CD4-positive, alpha-beta T cell treated with Interleukin-17A for 1 hour (primary cell): ENCODE measurements at regions not wholly inside any gene's neighbourhood (a gene's known extent, or its start where the extent isn't known, plus 50 kb on each side); places are given as distances from the start of the nearest gene placed in this dataset.

Experiments
- DNase-seq: peaks from one replicate; pipeline ENCODE4 v3.0.0-alpha.2; 2020

DNA sequence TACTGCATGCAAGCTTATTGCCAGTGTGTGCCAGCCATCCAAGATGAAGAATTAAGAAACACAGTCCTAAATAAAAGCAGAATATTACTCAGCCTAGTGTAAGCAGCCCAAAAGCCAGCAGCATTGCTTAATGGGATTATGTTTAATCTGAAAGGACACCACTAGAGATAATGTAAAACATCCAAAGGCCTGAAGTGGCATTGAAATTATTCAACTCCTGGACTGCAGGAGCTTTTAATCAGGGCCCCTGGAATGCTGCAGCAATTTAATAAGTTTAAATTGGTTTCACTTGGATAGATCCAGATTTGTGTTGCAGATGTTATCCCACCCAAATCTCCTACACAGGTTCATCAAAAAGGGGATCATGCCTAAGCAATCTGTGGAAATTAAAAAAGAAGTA lies 193.0 kb downstream of the C12orf50 start:
- DNase-seq, result no peak

GRCh38 chr12:87828382-87828973 lies 200.7 kb downstream of the C12orf50 start:
- no peak for DNase-seq

DNA sequence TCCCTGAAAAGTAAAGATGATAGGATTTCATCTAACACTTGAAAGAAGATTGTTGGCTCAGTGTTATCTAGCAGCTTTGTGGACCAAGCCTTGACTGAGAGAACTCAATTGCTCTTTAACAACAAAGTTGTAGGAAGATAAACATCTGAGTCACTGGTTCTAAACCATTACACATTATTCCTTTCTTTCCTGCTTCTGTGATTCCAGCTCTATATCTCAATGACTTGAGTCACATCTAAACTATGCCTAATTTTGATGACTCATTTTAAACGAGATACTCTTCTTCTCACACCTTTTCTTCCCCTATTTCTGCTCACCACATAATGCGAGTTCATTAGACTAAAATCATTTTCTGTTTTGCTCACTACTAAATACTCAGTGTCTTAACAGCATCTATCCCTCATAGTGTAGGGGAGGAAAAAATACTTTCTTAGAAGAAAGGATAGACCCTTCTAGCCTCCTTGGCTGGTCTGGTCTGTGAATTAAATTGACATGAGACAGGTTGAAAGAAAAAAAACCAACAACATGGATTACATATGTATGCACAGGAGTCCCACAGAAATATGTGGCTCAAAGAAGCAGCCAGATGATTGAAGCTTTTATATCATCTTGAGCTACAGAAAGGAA lies 201.4 kb downstream of the C12orf50 start:
- no peak for DNase-seq

GRCh38 chr12:87822923-87823322 lies 206.3 kb downstream of the C12orf50 start:
- no peak for DNase-seq

DNA sequence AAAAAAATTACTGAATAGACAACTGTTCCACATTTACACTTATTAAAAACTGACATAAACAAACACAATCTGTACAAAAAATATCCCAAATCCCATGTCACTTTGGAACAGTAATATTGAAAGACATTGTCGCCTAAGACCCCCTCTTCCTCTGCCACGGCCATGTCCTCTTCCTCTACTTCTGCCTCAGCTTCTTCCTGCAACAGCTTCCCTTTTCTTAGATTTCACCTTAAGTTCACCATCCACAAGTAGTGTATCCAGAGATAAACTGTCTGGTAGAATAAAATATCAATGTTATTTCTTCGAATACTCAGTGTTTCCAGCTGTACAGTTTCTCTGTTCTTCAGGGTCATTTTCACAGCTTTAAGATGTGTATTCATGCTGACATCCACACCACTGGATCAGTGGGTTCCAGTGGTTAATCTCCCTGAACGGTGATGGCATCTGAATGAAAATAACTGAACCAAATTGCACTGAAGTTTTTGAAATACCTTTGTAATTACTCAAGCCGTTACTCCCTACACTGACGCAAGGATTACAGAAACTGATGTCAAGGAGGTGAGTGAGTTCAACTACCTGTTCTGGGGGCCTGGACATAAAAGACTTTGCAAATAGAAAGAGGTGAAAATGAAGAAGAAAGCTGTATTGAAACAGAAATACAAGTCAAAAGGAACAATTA lies 208.5 kb downstream of the C12orf50 start:
- DNase-seq, result no peak

DNA sequence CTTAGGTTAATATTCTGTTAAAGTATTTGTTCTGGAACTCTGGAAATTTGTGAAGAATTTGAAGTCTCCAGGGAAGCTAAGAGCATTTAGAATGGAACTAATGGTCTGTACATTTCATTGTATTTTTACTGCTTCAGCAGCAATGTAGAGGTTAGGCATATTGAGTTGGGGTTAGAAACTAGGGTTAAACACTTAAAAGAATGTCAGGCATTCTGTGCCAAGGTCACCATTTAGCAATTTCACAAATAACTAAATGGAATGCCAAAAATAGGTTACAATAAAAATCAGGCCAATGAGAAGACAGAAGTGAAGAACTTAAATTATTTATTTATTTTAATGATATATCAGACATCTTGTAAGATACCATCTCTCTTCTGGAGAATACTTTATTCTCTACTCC lies 210.8 kb downstream of the C12orf50 start:
- DNase-seq, result no peak

GRCh38 chr12:87815771-87816585 lies 213.2 kb downstream of the C12orf50 start:
- no peak for DNase-seq

DNA sequence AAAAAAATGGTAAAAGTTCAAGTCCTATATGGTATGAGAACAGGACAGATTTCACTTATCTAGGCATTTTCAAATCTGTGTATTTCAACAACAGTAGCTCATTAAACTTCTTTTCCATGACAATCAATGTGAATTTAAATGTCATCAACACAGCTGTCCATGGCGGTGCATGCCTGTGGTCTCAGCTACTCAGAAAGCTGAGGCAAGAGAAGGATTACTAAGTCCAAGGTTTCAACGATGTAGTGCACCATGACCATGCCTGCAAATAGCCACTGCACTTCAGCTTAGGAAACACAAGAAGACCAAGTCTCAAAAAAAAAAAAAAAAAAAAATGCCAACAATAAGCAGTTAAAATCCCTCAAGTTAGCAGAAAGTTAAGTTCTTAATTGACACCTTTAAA lies 214.6 kb downstream of the C12orf50 start:
- DNase-seq, result no peak

GRCh38 chr12:87813476-87814234 lies 215.5 kb downstream of the C12orf50 start:
- no peak for DNase-seq

- no peak for DNase-seq
Measured at GRCh38 chr12:87812681-87813080, 216.5 kb downstream of the C12orf50 start.

DNA sequence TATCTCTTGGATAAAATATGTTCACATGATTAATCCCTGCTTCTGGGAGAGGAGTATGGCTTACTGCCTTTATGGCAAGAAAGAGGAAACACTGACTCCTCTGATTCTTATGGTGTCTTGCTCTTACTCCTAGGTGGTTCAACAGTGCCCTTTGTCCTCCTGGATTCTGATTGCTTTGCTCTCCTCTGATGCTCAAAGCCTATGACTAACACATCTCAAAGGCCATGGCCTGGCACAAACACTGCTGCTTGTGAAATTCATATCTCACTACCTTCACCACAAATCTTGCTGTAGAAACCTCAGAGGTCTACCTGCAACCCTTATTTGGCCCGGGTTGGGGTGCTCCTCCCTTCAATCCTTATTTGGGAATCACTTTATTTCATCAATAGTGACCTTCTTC lies 217.2 kb downstream of the C12orf50 start:
- no peak for DNase-seq

- DNase-seq, result no peak
Measured at GRCh38 chr12:87809916-87810315, 219.3 kb downstream of the C12orf50 start.

GRCh38 chr12:87807086-87807485 lies 222.1 kb downstream of the C12orf50 start:
- no peak for DNase-seq

- no peak for DNase-seq
Measured at GRCh38 chr12:87806310-87806709, 222.9 kb downstream of the C12orf50 start.

- no peak for DNase-seq
Measured at GRCh38 chr12:87804386-87804785, 224.8 kb downstream of the C12orf50 start.

GRCh38 chr12:87802721-87803011 lies 226.5 kb downstream of the C12orf50 start:
- DNase-seq, result no peak

DNA sequence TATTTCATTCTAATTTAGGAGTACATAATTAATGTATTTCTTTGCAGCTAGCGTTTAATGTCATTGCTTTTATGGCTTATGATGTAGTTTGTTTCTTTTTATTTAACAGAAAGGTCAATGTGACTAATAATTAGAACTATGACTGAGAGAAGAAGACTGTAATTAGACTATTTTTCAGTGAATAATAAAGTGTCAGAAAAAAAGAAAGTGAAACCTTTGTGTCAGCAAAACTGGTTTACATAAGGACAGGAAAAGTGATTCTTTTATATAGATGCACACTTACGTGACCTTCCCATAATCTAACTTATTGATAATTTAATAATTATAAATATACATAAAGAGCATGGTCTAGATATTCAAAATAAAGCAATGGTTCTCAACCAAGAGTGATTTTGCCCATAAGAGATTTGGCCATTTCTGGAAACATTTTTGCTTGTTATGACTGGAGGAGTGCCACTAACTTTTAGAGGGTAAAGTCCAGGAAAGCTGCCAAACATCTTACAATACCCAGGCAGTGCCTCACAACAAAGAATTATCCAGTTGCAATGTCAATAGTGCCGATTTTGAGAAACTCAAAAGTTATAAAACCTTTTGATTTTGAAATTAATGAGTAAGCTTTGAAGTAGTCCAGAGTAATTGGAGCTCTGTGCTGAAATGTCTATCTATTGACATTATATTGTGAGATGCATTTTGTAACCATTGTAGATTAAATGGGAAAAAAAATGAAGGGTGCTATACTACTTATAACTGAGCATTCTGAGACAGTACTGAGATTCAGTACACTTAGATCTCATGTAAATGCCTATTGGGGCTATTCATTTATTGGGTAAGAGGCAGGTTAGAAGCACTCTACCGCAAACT lies 227.1 kb downstream of the C12orf50 start:
- no peak for DNase-seq

- no peak for DNase-seq
Measured at GRCh38 chr12:87796961-87797516, 232.2 kb downstream of the C12orf50 start.

DNA sequence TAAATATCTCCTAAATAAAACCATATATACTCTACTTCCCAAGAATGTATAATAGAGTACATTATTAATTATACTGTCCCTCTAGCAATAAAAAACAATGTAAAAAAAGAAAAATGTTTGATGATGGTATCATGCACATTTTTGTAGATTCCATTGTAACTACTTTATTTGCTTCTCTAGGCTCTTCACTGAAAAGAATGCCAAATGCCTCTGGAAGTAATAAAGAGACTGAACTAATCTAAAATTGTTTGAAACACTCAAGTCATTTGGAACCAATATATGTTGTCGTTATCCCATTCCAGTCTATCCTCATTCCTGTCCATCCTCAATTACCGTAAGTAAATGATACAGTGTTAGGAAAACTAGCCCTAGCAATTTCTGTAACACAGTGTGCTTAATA lies 233.6 kb downstream of the C12orf50 start:
- DNase-seq, result no peak

- DNase-seq, result no peak
Measured at GRCh38 chr12:87794854-87795253, 234.3 kb downstream of the C12orf50 start.

GRCh38 chr12:87793131-87793530 lies 236.1 kb downstream of the C12orf50 start:
- DNase-seq, result no peak

GRCh38 chr12:87784350-87784749 lies 244.9 kb downstream of the C12orf50 start:
- DNase-seq, result no peak
